ENCODE measurements at regions not wholly inside any gene's neighbourhood (a gene's known extent, or its start where the extent isn't known, plus 50 kb on each side); places are given as distances from the start of the nearest gene placed in this dataset.

GRCh38 chr3:187931101-187931500 is 185.8 kb upstream of the BCL6 start:
- DNase-seq (ENCODE audit: low spot score) = no peak

- DNase-seq (ENCODE audit: low spot score) = no peak
These were observed 186.6 kb upstream of the BCL6 start for GRCh38 chr3:187931770-187932278.

GRCh38 chr3:187932530-187932929 is 187.3 kb upstream of the BCL6 start:
- DNase-seq (ENCODE audit: low spot score) = no peak

- DNase-seq (ENCODE audit: low spot score) = no peak
These were observed 190.4 kb upstream of the BCL6 start for GRCh38 chr3:187935623-187936156.

- no peak for DNase-seq (ENCODE audit: low spot score)
These were observed 191.4 kb upstream of the BCL6 start for GRCh38 chr3:187936676-187937075.

GRCh38 chr3:187939891-187940290 is 194.6 kb upstream of the BCL6 start:
- no peak for DNase-seq (ENCODE audit: low spot score)

GRCh38 chr3:187941135-187941847 is 196.0 kb upstream of the BCL6 start:
- DNase-seq (ENCODE audit: low spot score) = no peak

GRCh38 chr3:187941848-187942194 is 196.6 kb upstream of the BCL6 start:
- no peak for DNase-seq (ENCODE audit: low spot score)

- no peak for DNase-seq (ENCODE audit: low spot score)
These were observed 197.5 kb upstream of the BCL6 start for GRCh38 chr3:187942658-187943241.

- DNase-seq (ENCODE audit: low spot score) = no peak
These were observed 198.6 kb upstream of the BCL6 start for GRCh38 chr3:187943677-187944389.

GRCh38 chr3:187944390-187945179 is 199.3 kb upstream of the BCL6 start:
- DNase-seq (ENCODE audit: low spot score) = no peak

- no peak for DNase-seq (ENCODE audit: low spot score)
These were observed 200.1 kb upstream of the BCL6 start for GRCh38 chr3:187945374-187945773.

- no peak for DNase-seq (ENCODE audit: low spot score)
These were observed 201.0 kb upstream of the BCL6 start for GRCh38 chr3:187946163-187946691.

- no peak for DNase-seq (ENCODE audit: low spot score)
These were observed 201.7 kb upstream of the BCL6 start for GRCh38 chr3:187946981-187947380.

- DNase-seq (ENCODE audit: low spot score) = no peak
These were observed 202.8 kb upstream of the BCL6 start for GRCh38 chr3:187947927-187948682.

- no peak for DNase-seq (ENCODE audit: low spot score)
These were observed 204.0 kb upstream of the BCL6 start for GRCh38 chr3:187949093-187949820.

GRCh38 chr3:187950671-187951070 is 203.3 kb upstream of the LPP start:
- DNase-seq (ENCODE audit: low spot score) = no peak

GRCh38 chr3:187951452-187952190 is 202.3 kb upstream of the LPP start:
- no peak for DNase-seq (ENCODE audit: low spot score)

- DNase-seq (ENCODE audit: low spot score) = no peak
These were observed 201.1 kb upstream of the LPP start for GRCh38 chr3:187952849-187953248.

- no peak for DNase-seq (ENCODE audit: low spot score)
These were observed 199.5 kb upstream of the LPP start for GRCh38 chr3:187954516-187954872.

All from globus pallidus (tissue), 1 donor.